HG03432 (cell line): ENCODE measurements at regions not wholly inside any gene's neighbourhood (a gene's known extent, or its start where the extent isn't known, plus 50 kb on each side); places are given as distances from the start of the nearest gene placed in this dataset.
"Not testable (repeated sequence)": the region's sequence is repeated elsewhere in the genome, so short reads cannot be mapped to it uniquely, and the experiment has no call there.

ENCODE experiments used
- ATAC-seq: cut with Tn5 transposase; IDR thresholded peaks from one replicate; pipeline ENCODE4 v1.9.1; 2021; ENCODE audit warnings: mild to moderate bottlenecking, moderate library complexity; ENCODE audit not compliant: unreplicated experiment

DNA sequence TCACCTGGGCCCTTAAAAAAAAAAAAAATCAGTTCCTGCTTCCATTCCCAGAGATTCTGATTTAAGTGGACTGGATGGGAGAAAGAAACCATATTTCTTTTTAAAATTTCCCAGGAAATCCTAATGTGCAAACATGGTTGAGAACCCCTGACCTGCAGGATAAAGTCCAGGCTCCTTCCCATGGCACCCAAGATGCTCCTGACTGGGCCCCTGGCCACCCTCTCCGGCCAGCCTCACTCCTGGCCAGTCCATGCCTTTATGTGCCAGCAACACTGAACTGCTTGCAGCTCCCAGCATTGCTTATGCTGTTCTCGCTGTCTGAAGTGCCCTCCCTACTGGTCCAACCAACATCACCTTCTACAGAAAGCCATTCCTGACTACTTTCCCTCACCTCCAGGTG is 93.9 kb downstream of the TEX35 start:
- no peak for ATAC-seq

DNA sequence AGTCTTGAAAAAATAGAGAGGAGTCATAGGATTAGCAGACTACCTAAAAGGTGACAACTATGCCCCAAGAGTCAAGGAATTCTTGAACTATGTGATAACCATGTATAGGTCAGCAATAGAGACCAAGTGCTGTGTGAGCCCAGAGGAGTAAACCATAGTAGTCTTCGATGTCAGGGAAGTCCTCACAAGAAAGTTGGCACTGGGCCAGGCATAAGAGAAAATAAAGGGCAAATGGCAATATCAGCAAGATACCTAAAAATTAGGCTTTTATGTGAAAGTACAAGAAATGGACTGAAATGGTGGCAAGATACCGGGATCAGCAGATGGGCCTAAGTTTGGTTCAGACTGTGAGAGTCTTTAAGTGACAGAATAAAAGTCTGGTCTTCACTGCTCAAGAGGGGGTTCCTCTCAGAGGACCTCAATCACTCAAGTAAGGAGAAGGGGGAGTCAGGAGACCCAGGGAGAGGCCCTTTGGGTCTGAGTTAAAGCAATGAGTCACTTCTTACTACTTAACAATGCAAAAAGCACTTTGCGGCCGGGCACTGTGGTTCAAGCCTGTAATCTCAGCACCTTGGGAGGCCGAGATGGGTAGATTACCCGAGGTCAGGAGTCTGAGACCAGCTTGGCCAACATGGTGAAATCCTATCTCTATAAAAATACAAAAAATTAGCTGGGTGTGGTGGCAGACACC is 95.0 kb downstream of the TEX35 start:
- ATAC-seq, result peak; percentile 62

DNA sequence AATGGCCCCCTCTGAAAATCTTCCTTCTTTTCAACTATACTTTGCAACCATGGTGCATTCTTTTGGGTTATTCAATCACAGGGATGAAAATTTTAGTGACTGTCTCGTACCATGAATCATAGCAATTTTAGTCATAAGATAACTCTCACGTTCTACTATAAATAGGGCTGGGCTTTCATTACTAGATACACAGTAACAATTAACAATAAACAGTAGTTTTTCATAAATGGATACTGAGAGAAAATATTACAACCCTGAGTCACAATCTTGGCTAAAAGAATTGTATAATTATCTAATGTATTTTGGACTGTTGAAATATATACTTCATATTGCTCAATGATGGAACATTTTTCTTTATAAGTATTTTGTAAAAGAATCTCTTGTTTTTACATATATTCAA is 96.1 kb downstream of the TEX35 start:
- peak; percentile 18 for ATAC-seq

DNA sequence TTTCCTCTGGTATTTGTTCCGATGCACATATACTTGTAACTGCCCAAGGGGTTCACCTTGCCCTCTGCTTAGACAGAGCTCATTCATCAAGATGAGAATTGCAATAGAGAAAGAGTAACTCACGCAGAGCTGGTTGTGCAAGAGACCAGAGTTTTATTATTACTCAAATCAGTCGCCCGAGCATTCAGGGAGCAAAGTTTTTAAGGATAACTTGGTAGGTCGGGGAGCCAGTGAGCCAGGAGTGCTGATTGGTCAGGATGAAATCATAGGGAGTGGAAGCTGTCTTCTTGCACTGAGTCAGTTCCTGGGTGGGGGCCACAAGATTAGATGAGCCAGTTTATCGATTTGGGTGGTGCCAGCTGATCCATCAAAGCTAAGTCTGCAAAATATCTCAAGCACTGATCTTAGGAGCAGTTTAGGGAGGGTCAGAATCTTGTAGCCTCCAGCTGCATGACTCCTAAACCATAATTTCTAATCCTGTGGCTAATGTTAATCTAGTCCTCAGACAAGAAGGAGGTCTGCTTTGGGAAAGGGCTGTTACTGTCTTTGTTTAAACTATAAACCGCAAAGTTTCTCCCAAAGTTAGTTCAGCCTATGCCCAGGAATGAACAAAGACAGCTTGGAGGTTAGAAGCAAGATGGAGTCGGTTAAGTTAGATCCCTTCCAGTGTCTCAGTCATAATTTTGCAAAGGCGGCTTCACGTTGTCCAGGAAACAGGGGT is 97.9 kb downstream of the TEX35 start:
- not testable (repeated sequence) for ATAC-seq

DNA sequence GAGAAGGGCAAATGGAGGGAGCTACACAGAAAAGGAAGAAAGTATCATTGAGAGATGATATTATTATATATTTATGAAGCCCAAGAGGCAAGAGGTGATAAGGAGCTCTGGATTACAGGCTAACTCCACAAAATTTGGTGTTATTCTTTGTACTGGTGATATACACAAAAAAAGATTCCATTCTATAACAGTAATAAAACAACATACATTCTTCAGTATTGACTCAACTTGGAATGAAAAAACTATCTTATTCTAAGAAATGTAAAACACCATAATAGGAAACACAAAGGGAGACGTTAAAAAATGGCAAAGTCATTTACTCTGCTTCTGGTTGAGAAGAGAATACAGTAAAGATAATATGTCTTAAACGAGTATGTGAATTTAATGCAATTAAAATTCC is 99.4 kb downstream of the TEX35 start:
- no peak for ATAC-seq

DNA sequence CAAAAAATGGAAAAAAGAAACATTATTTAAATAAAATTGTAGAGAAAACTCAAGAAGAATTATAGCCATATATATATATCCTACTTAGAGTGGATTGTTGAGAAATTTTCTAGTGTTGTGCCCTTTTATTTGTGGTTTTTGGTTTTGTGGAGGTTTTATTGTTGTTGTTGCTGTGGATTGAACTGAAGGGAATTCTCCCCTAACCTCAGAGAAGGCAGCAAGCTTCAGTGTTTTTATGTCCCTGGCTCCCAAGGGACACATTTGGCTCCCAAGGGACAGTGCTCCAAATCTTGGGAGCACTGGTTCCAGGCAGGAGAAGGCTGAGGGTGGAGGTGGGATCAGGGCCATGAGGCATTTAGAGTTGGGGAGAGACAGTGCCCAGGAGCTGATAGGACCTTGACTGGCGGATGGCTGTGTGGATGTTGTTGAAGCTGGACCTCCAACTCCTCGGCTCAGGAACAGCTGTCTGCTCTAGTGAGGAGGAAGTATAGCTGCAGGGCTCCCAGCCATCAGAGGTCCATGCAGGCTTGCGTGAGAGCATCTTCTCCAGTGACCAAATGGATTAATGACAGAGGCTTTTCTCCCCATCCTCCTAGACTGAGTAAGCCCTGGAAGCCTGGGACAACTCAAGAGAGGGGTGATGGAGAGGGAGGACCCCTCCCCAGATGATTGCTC is 100.5 kb downstream of the TEX35 start:
- ATAC-seq, result no peak

DNA sequence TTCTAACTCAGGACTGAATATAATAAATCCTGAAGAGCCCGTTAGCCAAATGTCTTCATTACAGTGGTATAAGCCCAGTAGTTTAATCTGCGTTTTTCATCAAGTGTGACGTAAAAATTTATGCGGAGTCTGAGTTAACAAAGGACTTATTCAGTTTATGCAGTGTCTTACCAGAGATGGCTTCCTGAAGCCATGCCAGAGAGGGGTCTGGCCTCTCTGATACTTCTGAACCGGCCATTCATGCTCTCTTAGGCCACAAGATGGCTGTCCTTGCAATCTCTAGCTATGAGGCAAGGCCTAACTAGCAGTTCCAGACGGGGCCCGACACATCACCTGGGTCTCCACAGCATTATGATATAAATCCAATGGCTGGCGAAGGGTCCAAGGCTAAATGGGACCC is 101.4 kb downstream of the TEX35 start:
- no peak for ATAC-seq

DNA sequence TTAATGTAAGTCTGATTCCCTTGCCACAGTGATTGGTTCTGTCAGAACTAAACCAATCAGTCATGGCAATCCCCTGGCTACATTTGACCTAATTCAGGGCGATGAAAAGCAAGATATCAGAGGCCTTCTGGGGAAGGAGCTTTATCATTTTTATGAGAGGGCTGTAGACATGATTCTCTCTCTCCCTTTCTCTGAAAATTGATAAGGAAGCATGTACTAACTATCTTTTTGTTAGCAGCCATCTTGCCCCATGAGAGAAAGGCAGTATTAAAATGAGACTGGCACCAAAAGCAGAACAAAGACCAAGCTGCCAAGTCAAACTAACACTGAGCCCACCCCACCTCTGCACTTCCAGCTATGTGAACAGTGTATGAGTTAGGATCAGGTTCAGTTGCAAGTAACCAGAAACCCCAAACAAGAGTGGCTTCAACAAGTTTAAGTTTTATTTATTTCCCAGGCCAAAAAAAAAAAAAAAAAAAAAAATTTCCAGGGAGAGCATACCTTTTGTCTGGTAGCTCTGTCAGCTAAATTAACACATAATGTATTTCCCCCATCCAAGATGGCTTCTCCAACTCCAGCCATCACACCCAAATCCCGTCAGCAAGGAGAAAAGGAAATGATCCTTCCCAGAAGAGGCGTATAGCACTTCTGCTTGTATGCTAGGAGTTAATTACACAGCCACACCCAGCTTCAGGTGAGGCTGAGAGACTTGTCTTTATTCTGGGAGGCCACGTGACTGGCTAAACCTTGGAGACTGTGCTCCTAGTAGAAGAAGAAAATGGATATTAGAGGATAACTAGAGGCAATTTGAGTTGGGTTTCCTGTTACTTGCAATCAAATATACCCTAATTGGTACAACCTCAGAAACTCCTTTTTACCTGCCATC is 105.8 kb upstream of the RALGPS2 start:
- ATAC-seq, result no peak

DNA sequence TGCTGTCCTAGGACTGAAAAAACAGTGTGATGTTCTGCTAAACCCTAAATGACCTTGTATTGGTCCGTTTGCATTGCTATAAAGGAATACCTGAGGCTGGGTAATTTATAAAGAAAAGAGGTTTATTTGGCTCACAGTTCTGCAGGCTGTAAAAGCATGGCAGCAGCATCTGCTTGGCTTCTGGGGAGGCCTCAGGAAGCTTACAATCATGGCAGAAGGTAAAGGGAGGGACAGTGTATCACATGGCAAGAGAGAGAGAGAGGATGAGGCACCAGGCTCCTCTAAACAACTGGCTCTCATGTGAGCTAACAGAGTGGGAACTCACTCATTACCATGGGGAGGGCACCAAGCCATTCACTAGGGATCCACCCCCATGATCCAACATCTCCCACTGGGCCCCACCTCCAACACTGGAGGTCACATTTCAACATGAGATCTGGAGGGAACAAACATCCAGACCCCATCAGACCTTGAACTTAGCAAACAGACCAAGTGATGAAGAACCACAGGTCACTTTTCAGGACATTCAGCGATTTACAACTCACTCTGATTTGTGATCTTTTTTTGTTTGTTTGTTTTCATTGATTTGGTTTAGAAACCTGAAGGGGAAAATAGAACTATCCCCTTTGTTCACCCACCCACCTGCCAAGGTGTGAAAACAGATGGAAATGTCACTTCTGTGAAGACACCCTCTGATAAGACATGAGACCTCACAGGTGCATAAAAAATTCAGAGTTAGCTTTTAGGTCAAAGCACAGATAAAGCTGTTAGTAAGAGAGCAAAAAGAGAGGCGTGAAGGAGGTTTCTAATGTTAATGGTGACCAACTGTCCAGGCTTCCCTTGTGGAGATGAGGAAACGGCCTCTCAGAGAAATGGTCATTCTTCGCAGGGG is 104.2 kb upstream of the RALGPS2 start:
- ATAC-seq, result no peak

DNA sequence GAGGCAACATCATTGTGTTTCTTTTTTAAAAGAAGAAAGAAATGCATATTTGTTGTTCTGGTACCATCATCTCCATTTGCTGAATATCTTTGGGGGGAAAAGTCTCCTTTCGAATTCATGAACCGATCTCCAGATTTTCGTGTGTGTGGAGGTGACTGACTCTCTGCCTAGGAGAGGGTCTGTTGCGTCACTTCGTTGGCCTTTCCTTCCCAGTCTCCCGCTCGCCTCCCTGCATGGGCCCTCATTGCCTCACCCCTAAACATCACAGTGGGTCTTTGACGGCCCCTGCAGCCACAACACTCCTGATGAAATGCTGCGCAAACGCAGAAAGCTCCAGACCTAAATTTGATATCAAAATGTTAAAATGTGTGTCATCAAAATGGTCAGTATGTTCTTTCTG is 103.2 kb upstream of the RALGPS2 start:
- no peak for ATAC-seq

DNA sequence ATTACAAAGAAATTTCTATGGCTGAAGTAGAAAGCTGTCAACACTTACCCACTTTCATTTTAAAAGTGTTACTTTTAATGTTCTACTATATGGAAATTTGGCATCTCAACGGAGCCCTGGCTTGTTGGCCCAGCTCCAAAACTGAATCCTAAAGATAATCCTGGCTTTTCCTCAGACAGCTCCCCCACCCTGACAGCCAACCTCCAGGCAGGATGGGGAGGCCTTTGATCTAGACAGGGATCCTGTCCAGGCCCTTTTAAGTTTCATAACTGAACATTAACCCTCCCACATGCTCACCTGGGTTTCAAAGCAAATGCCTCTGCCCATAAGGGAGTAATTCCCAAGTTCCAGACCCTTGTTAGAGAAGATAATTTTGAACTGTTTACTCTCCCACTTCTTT is 99.3 kb upstream of the RALGPS2 start:
- ATAC-seq, result no peak

DNA sequence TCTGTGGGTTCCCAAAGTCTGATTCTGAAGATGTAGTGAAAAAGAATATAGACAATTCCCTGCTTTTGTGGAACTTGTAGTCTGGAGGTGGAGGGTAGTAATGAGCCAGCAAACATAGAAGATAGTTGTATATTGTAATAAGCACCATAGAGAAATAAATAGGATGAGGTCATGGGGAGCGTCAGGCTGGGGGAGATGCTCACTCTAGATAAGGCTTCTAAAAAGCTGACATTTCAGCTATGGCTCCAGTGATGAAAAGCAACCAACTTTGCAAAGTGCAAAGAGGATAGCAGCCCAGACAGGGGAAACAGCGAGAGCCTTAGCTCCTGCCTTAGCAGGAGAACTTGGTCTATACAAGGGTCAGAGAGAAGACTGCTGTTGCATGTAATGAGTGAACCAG is 98.0 kb upstream of the RALGPS2 start:
- no peak for ATAC-seq

DNA sequence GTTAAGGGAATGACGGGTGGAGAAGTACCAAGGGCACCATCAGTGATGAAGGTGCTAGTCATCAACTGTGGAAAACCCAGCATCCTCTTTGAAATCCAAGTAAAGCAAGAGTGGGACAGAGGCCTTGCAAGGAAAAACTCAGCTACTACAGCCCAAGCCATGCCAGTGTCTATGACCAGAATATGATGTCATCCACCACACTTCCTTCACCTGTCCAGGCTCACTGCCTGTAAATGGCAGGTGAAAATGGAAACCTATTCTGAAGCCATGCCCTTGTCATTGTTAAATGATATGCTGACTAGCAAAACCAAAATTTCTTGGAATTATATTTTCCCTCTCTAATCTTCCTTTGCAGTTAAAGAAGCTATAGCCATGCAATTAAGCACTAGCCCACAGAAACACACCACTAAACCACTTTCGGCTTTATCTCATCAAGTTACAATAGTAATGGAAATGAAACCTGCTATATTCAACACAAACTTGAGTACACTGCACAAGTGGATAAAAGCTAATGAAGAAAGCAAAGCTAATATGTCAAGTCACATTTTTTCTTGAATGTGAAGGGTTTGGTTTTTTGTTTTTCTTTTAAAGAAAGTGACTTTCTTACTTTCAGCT is 96.3 kb upstream of the RALGPS2 start:
- ATAC-seq, result no peak

DNA sequence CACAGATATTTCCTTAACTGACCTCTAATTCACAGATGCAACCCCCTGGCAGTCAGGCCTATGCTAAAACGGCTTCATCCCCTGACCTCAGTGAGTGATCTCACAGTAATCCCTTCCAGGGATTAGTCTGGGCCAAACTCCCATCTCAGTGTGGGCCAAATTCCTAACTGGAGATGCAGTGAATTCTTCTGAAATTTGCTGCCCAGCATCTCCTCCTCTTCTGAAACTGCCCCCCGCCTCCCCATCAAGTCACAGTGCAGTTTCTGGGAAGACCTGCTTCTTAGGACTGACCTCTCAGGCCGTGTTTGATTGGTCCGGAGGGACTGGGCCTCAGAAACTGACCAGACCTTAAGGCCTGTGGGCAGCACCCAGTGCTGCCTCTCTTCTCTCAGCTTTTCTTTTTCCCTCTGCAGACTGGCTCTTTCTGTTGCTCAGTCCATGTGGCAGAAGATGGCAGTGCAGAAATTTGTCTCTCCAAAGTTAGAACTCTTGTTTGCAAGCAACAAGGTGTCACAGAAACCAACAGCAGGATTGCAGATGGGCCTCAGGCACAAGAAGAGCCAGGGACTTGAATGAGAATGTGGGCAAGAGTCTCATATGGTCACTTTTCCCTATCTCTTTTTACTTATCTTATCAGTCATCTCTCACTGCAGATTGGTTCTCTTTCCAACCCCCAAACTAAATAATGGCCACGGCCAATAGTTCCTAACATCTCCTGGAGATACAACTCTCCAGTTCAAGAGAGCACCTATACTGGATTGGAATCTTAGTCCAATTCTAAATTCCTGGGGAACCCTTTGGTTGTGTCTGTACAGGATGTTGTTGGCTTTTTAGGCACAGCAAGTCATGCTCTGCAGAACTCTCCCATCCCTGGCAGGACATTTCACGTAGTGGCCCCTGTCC is 95.5 kb upstream of the RALGPS2 start:
- ATAC-seq, result no peak

DNA sequence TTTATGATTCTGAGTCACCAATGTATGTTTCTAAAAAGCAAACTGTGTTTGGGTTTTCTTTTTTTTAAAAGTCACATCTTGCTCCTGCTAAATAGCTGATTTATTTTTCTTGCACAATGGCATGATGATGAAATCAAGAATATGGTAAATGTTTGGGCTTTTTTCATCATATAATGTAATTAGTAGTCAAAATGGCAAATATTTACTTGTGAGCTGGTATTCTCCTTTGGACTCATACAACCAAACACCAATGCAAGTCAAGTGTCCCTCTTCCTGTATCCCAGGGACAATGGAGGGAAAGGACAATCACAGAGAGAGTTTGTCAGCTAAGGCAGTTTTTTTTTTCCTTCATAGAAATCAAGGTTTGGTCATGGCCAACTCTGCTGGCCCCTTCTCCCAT is 94.6 kb upstream of the RALGPS2 start:
- ATAC-seq, result no peak

DNA sequence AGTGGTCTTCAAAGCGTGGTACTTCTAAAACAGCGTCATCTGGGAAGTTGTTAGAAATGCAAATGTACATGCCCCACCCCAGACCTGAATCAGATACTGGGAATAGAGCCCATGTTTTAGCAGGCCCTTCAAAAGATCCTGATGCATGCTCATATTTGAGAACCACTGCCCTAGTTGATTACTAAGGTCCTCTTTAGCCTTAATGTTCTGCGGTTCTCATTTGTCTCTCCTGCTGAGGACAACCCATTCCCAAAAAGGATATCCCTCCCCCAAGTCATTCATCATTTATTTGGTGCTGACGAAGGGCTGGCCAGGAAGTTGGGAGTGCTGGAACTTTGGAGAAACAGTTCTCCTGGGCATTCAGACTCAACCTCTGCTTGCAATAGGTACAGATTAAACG is 92.4 kb upstream of the RALGPS2 start:
- no peak for ATAC-seq

DNA sequence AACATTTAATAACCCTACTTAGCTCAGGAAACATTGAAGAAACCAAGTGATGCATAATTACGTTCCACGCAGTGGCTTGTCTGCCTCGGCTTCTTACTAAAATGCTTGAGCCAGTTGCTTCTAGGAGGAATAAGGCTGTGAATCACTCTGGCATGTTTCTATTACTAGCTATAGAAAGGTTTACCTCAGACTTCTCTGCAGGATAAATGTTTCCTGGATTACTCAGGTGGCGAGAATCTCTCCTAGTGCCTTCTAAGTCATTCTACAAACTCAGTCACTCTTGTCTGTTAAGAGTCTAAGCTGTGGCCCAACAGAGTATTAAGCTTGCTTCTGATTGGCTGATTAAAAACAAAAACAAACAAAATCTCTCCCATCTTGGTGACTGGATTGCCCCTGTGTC is 92.0 kb upstream of the RALGPS2 start:
- no peak for ATAC-seq

DNA sequence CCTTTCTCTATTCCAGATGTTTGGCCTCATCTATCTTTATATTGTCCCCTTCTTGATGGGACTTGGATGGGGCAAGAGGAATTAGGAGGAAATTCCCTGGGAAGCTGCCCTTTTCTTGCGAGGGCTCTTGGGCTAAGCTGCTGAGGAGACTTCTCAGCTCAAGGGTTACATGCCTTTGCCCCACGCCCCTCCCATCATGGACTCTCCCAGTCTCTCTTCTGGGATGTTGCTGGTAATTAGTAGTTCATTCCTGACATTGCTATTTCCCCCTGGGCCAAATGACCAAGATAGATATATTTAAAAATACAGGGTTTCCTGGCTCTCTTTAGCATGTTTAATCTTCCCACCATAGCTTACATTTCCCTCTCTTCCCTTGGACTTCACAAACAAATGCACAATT is 90.6 kb upstream of the RALGPS2 start:
- ATAC-seq, result no peak

DNA sequence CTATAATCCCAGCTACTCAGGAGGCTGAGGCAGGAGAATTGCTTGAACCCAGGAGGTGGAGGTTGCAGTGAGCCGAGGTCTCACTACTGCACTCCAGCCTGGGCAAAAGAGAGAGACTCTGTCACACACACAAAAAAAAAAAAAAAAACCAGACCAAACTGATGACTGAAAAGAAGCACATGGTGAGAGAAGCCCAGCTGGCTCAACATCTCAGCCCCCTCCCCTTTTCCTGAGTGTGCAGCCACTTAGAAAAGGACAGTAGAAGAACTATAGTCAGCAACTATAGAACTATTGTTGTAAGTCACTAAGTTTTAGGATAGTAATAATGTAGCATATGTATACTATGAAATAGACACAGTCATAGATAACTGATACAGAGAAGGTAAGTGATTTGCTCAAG is 87.2 kb upstream of the RALGPS2 start:
- ATAC-seq, result no peak
